HG02884 (cell line): ENCODE measurements at regions not wholly inside any gene's neighbourhood (a gene's known extent, or its start where the extent isn't known, plus 50 kb on each side); places are given as distances from the start of the nearest gene placed in this dataset.

Experiments used
- ATAC-seq: cut with Tn5 transposase; IDR thresholded peaks from one replicate; pipeline ENCODE4 v1.9.1; 2021; ENCODE audit warnings: mild to moderate bottlenecking, moderate library complexity; ENCODE audit not compliant: unreplicated experiment

DNA sequence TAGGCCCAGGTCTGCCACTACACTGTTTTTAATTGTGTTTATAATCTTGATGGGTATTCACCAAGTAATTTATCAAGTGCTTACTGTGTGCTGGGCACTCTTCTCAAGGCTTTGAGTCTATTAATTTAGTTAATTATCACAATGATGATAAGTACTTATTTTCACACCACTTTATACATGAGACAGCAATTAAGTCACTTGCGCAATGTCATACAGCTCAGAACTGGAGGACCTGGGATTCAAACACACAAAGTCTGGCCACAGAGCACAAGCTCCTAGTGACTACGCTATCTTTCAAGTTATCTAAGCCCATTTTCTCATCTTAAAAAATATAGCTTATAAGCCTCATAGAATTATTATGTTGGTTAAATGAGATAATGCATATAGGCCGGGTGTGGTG, 85.0 kb downstream of the LLPH start:
- no peak for ATAC-seq

DNA sequence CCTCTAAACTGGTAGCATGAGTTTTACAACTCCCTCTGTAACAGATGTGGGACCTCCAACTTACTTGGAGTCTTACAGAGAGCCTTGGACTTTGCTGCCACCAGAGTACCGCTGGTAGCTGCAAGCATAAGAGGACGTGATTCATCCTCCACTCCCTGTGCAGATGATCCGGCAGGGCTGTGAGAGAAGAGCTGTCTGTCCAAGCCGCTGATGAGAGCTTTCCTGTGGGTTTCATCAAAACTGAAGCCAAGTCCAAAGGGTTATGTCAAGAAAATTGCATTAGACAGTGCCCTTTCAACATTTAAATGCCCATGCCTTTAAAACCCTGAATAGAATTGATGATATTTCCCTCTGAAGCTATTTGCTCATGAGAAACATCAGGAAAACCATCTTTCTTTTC, 85.8 kb downstream of the LLPH start:
- ATAC-seq, result no peak

DNA sequence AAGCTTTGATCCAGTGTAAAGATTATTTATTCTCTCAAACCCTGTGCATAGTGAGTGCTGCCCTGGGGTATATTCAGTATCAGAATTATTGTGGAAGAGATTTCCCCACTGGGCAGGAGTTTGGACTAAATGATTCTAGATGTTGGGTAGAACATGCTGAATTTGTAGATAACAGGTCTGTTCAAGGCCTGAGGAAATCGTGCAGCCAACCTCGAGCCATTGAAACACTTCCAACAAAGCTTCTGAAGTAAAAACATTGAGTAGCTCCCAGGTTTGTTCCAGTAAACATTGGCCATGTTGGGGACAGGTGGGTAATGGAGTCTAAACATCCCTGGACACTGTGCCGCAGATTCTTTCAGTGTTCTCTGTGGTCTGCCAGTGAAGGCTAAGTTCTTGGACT, 87.5 kb downstream of the LLPH start:
- ATAC-seq, result no peak

DNA sequence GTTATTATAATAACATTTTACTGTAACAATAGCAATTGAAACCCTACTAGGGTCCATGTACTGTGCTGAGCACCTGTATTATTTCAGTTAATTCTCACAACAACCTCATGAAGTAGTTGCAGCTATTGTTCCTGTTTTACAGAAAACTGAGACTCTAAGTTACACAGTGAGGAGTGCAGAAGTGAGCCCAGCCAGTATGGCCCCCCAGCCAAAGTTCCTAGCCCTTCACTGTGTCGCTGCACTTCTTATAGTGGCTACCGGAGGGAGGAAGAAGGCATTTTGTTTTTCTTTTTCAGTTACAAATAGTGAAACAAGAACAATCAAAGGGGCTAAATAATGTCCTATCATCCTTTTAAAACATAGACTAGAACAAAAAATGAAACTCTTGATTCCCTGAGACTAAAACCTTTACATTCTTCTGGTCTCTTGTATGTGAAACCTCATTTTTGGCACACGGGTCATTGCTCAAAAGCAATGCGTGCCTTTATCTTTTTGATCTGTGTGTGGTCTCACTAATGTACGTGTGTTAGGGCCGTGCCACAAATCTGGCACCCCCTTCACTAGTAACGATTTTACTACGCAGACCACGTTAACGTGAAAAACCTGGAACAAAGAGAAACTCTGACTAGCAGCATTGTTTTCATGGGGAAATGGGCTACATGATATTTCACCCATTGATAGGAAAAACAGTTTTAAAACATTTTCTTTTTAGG, 88.7 kb downstream of the LLPH start:
- ATAC-seq, result no peak

DNA sequence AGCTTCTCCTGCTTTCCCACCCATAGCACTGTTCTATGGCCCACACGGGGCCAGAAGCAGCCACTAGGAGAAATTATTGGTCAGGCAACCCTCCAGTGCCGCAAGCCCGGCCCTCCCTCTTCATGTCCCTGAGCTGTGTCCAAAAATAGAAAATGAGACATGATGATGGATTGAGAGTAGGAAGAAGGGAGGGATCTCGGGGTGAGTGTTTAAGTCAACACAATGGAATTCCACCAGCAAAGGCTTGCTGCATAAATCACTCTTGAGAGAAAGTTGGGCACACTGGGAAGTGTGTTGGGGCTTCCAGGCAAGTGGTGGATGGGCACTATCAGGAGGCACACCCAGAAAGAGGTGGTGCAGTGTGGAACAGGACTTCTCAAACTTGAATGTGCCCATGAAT, 94.2 kb downstream of the LLPH start:
- ATAC-seq, result no peak

DNA sequence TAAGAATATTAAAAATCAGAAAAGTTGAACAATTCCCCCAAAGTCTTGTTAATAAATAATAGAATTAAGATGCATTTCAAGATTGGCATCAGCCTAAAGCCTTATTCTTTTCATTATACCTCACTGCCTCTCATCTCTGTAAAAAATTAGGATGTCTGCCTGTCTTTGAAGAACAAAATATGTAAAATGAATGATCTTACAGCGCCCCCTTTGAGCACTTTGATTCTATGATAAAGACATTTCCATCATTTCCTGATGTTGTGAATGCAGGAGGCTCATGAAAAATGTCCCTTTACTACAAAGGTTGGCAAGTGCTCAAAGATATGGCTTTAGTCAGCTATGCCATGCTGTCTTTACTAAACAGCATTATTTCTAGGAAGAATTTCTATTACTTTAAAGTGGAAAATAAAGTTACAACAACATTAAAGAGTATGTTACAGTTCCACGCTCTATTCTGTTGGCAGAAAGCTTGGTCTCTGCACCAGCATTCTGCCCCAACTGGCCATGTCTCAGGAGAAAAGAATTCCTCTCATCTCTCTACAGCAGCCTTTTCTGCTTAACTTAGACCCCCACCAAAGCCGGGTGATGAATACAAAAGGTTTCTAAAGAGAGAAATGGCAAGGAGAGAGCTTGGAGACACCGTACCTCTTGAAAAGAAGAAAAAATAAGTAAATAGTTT, 95.1 kb downstream of the LLPH start:
- no peak for ATAC-seq

DNA sequence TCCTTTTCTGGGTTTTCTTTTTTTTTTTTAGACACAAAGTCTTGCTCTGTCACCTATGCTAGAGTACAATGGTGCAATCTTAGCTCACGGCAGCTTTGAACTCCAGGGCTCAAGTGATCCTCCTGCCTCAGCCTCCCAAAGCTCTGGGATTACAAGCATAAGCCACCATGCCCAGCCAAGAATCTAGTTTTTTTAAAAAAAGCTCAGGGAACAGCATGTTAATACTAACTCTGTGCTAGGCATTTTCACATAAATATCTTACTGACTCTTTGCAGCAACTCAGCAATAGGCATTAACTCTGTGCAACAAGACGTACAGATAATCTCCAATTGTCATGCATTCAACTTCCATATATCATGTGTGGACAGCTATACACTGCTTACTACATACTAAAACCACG, 97.4 kb downstream of the LLPH start:
- peak; percentile 15 for ATAC-seq

DNA sequence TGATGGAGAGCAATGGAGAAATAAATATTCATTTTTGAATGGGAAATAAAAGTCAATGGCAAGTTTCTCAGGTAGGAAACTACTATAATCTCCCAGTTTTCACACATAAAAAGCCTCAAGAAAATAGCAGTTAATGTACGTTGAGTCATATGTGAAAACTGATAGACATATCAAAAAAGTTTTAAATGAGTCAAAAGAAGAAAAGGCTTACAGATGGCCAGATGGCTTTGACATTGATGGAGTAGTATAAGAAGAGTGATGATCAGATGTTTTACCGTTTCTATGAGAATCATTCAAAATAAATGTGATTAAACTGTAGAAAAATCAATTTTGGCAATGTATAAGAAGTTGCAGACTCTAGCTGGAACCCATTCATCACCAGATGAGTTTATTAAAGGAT, 97.8 kb downstream of the LLPH start:
- peak; percentile 78 for ATAC-seq

DNA sequence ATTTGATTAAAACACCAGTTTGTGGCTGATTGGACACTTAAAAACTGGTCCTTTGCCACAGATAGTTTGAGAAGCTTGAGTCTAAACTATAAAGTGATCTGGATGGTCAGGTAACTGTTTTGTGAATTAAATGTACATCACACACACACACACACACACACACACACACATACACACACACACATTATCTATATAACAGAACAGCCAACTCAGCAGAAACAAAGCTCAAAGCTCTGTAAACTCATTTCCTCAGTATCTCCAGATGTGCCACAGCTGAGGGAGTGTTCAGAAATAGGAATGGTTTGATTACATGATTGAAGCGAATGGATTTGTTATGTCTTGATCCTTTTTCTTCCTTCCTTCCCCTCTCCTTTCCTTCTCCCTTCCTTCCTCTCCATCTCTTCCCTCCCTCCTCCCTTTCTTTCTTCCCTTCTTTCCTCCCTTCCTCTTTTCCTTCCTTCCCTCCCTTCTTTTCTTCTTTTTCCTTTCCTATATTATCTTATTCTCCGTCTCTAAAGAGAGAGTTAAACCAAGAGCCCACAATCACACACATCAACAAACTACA, 100.3 kb downstream of the LLPH start:
- ATAC-seq, result no peak

DNA sequence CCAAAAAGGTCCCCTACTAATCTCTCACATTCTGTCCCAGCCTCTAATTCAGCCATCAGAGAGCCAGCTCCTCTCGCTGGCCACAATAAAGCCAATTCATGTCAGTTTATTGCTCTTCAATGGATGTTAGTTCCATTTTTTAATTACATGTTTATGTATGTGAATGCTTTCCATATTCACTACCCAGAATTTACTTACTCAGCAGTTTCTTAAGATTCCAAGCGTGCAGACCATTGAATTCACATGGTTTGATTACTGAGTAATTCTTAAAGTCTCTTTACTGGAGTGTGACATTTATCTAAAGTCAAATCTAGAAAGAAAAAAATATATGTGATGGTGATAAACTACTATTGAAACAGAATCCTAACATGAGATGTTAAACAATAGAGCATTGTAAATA, 102.2 kb downstream of the LLPH start:
- ATAC-seq, result no peak

DNA sequence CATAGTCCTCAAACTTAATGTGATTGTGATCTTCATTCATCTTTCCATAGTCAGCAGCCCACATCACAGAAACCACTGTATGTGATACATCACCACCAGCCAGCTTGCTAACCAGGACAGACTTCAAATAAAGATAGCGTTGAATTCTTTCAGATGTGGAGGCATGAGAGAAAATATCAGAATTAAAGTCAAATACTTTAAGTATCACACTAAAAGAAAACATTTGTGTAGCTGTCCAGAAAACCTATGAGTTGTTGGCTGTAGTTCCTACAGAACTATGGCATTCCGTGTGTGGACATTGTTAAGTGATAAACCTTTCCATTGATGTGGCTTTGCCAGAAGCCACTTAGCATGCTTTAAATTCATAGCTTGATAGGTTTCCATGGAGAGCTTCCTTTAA, 105.1 kb downstream of the LLPH start:
- no peak for ATAC-seq

DNA sequence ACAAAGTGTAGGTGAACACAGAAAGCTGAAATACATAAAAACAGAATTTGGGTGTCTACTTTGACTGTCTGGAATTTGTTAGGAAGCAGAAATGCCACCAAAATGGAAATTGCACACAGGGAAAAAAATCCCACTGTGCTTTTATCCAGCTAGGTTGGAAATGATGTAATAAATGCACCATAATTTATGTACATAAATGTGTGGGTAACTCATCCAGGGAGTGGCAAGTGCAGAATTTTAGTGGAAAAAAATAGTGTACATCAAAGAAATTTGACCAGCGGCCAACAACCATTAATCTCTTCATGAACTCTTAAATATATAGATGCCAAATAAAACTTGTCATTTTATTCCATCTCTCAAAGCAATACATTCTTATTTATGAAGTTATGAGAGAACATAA, 105.6 kb downstream of the LLPH start:
- ATAC-seq, result no peak

DNA sequence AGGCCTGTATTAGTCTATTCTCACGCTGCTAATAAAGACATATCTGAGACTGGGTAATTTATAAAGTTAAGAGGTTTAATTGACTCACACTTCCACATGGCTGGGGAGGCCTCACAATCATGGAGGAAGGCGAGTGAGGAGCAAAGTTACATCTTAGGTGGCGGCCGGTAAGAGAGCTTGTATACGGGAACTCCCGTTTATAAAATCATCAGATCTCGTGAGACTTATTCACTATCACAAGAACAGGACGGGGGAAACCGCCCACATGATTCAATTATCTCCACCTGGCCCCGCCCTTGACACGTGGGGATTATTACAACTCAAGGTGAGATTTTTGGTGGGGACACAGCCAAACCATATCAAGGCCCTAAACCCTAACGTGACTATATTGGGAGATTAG, 110.1 kb downstream of the LLPH start:
- no peak for ATAC-seq

DNA sequence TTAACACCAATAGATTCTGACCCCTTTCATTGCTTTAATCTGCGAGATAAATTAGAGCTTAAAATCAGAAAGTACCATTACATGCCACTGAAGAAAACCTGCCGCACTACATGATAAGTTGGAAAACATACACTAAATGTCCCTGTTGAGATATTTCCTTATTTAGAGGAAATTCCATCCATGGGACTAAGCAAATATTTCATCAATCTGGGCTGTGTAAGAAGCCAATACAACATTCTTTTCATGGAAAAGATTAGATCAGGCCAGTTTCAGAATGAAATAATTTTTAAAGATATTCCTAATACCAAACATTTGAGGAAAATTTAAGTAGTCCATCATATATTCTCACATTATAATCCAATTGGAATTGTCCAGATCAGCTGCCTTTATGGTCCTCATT, 112.8 kb downstream of the LLPH start:
- no peak for ATAC-seq
